H1 (cell line): ENCODE measurements at regions not wholly inside any gene's neighbourhood (a gene's known extent, or its start where the extent isn't known, plus 50 kb on each side); places are given as distances from the start of the nearest gene placed in this dataset.

Experiments
- CTBP2 ChIP-seq: IDR thresholded peaks from 2 replicates; pipeline ENCODE4 v1.7.0; 2011; ENCODE audit warnings: borderline replicate concordance, mild to moderate bottlenecking, moderate library complexity, mixed read lengths, low read length; ENCODE audit not compliant: insufficient read depth, insufficient read length
- POU5F1 ChIP-seq: IDR thresholded peaks from 2 replicates; pipeline ENCODE4 v1.6.1; 2011; ENCODE audit warnings: low read depth, mild to moderate bottlenecking, low read length, moderate library complexity
- TBP ChIP-seq: IDR thresholded peaks from 2 replicates; pipeline ENCODE4 v1.6.1; 2011; ENCODE audit warnings: low read depth, low read length, improper control_type of control experiment
- YY1 ChIP-seq: IDR thresholded peaks from 2 replicates; pipeline ENCODE4 v1.6.1; 2011; ENCODE audit warnings: low read depth, mild to moderate bottlenecking, low read length

DNA sequence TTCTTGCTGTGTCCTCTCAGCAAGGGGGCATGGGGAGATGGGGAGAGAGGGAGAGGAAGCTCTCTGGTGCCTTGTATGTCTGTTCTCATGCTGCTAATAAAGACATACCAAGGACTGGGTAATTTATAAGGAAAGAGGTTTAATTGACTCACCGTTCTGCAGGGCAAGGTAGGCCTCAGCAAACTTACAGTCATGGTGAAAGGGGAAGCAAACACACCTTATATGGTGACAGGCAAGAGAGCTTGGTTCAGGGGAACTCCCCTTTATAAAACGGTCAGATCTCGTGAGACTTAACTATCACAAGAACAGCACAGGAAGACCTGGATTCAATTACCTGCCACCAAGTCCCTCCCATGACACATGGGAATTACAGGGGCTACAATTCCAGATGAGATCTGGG lies 464.7 kb upstream of the CELF2 start (continued):
- no peak for TF ChIP-seq CTBP2
- TF ChIP-seq POU5F1, result no peak
- TF ChIP-seq TBP, result no peak
- no peak for TF ChIP-seq YY1
